ENCODE measurements at regions not wholly inside any gene's neighbourhood (a gene's known extent, or its start where the extent isn't known, plus 50 kb on each side); places are given as distances from the start of the nearest gene placed in this dataset.

GRCh38 chr12:127690161-127690560 is 576.8 kb upstream of the TMEM132C start:
- no peak for DNase-seq

GRCh38 chr12:127696963-127697362 is 570.0 kb upstream of the TMEM132C start:
- DNase-seq, result no peak

GRCh38 chr12:127703026-127703425 is 563.9 kb upstream of the TMEM132C start:
- DNase-seq, result no peak

GRCh38 chr12:127711108-127711507 is 555.9 kb upstream of the TMEM132C start:
- no peak for DNase-seq

- DNase-seq, result no peak
Observed at GRCh38 chr12:127712561-127712960, 554.4 kb upstream of the TMEM132C start.

GRCh38 chr12:127716166-127716565 is 550.8 kb upstream of the TMEM132C start:
- no peak for DNase-seq

GRCh38 chr12:127717278-127717677 is 549.7 kb upstream of the TMEM132C start:
- no peak for DNase-seq

GRCh38 chr12:127720334-127720733 is 546.6 kb upstream of the TMEM132C start:
- no peak for DNase-seq

GRCh38 chr12:127722611-127723010 is 544.4 kb upstream of the TMEM132C start:
- no peak for DNase-seq

- no peak for DNase-seq
Observed at GRCh38 chr12:127723251-127723650, 543.7 kb upstream of the TMEM132C start.

GRCh38 chr12:127726671-127727315 is 540.2 kb upstream of the TMEM132C start:
- DNase-seq, result no peak

- no peak for DNase-seq
Observed at GRCh38 chr12:127728285-127728684, 538.7 kb upstream of the TMEM132C start.

GRCh38 chr12:127728729-127729128 is 538.2 kb upstream of the TMEM132C start:
- no peak for DNase-seq

- no peak for DNase-seq
Observed at GRCh38 chr12:127729381-127729780, 537.6 kb upstream of the TMEM132C start.

GRCh38 chr12:127731657-127732056 is 535.3 kb upstream of the TMEM132C start:
- no peak for DNase-seq

- no peak for DNase-seq
Observed at GRCh38 chr12:127742231-127742630, 524.7 kb upstream of the TMEM132C start.

- no peak for DNase-seq
Observed at GRCh38 chr12:127745469-127746212, 521.3 kb upstream of the TMEM132C start.

GRCh38 chr12:127749416-127749815 is 517.6 kb upstream of the TMEM132C start:
- no peak for DNase-seq

- no peak for DNase-seq
Observed at GRCh38 chr12:127750076-127750840, 516.7 kb upstream of the TMEM132C start.

GRCh38 chr12:127752802-127753201 is 514.2 kb upstream of the TMEM132C start:
- DNase-seq, result no peak

GRCh38 chr12:127760357-127760756 is 506.6 kb upstream of the TMEM132C start:
- DNase-seq, result no peak

- no peak for DNase-seq
Observed at GRCh38 chr12:127760996-127761395, 506.0 kb upstream of the TMEM132C start.

GRCh38 chr12:127761880-127762279 is 505.1 kb upstream of the TMEM132C start:
- no peak for DNase-seq

- DNase-seq, result no peak
Observed at GRCh38 chr12:127767656-127768055, 499.3 kb upstream of the TMEM132C start.

All from NCI-H1417 treated with DMSO at 0.1 percent for 48 hours (cell line).